ENCODE measurements at regions not wholly inside any gene's neighbourhood (a gene's known extent, or its start where the extent isn't known, plus 50 kb on each side); places are given as distances from the start of the nearest gene placed in this dataset.

DNA sequence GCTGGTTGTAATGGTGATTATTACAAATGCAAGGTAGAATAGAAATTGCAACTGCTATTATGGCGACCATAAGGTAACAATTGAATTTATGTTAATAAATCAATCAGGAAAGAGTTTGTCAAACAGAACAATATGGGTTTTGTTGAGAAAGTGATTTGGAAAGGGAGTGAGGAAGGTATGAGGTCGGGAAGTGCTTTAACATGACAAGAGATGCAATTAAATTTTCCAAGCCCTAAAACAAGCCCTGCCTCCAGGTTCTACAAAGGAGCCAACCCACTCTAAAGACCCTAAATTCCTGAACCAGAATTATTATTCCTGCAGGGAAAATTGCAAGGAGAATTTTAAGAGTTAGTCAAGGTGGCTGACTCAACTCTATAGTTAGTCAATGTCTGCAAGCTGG lies 363.7 kb downstream of the BMPER start:
- H2BK12ac ChIP-seq (ENCODE audit: insufficient read length, low read depth, low read length): no peak overlapping the region
- H4K8ac ChIP-seq (replicated peaks; ENCODE audit: insufficient read length, low read depth, low read length): no peak overlapping the region
- no peak overlapping the region for H2BK120ac ChIP-seq (ENCODE audit: low read depth, low read length, poor library complexity, severe bottlenecking)
- H2AFZ ChIP-seq (ENCODE audit: low read length): no peak overlapping the region
- no peak overlapping the region for H4K5ac ChIP-seq (ENCODE audit: insufficient read length, low read depth, low read length)
- no peak for DNase-seq
- no peaks in the 10 kb centered on the region for H3K79me1 ChIP-seq (ENCODE audit: insufficient read depth, low read depth, low read length, poor library complexity, severe bottlenecking)
- TF ChIP-seq, protein P1, sequence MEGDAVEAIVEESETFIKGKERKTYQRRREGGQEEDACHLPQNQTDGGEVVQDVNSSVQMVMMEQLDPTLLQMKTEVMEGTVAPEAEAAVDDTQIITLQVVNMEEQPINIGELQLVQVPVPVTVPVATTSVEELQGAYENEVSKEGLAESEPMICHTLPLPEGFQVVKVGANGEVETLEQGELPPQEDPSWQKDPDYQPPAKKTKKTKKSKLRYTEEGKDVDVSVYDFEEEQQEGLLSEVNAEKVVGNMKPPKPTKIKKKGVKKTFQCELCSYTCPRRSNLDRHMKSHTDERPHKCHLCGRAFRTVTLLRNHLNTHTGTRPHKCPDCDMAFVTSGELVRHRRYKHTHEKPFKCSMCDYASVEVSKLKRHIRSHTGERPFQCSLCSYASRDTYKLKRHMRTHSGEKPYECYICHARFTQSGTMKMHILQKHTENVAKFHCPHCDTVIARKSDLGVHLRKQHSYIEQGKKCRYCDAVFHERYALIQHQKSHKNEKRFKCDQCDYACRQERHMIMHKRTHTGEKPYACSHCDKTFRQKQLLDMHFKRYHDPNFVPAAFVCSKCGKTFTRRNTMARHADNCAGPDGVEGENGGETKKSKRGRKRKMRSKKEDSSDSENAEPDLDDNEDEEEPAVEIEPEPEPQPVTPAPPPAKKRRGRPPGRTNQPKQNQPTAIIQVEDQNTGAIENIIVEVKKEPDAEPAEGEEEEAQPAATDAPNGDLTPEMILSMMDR (conservative IDR thresholded peaks at IDR 0.05): no peak
- H4K20me1 ChIP-seq (ENCODE audit: control insufficient read depth, insufficient read depth, insufficient read length): no peaks in the 10 kb centered on the region
- no peak overlapping the region for H3K9ac ChIP-seq (ENCODE audit: extremely low read depth, insufficient read length, low read length)
- no peaks in the 10 kb centered on the region for H3K23me2 ChIP-seq (ENCODE audit: insufficient read length, low read depth, low read length, poor library complexity, severe bottlenecking)
- no peak overlapping the region for H3K18ac ChIP-seq (ENCODE audit: insufficient read length, low read depth, low read length)
- peaks cover 28 to 29% of the 10 kb centered on the region in 2 experiments for H3K4me1 Mint-ChIP-seq
- no peaks in the 10 kb centered on the region; a peak in 1 of 5 replicates for H3K9me3 Mint-ChIP-seq
- H3K23ac ChIP-seq (ENCODE audit: insufficient read length, low read depth, low read length): no peak overlapping the region
- H2BK20ac ChIP-seq (ENCODE audit: low read depth, low read length, poor library complexity, severe bottlenecking): peak overlapping the region; percentile 75
- no peaks in the 10 kb centered on the region for H3K27me3 ChIP-seq (ENCODE audit: insufficient read depth, low read length)
- H3K4me1 ChIP-seq (ENCODE audit: insufficient read depth, low read length): peaks cover 3% of the 10 kb centered on the region; the same call in 1 of the 2 replicates
- no peaks in the 10 kb centered on the region for H3K79me2 ChIP-seq (ENCODE audit: insufficient read depth, low read length)
- H2BK15ac ChIP-seq (ENCODE audit: low read depth, low read length): no peak overlapping the region
- H3K27me3 Mint-ChIP-seq (ENCODE audit: low read depth): no peaks in the 10 kb centered on the region
- no peak overlapping the region for H3T11ph ChIP-seq (ENCODE audit: low read length)
- H3K14ac ChIP-seq (ENCODE audit: insufficient read depth, low read length): no peak overlapping the region
- no peak overlapping the region for H4K91ac ChIP-seq (ENCODE audit: insufficient read length, low read depth, low read length)
- H3K4me3 Mint-ChIP-seq: no peak overlapping the region
- H3K56ac ChIP-seq (ENCODE audit: insufficient read length, low read depth, low read length): no peak overlapping the region
- H3K27ac ChIP-seq (ENCODE audit: insufficient read length, low read depth, low read length): peak overlapping the region; percentile 78
- no peak overlapping the region for H3K4ac ChIP-seq (ENCODE audit: low read depth, low read length)
- H3K9me3 ChIP-seq (ENCODE audit: control insufficient read depth, low read depth, low read length): no peaks in the 10 kb centered on the region
- H3K27ac Mint-ChIP-seq: peak overlapping the region in 2 of 3 experiments; percentile 54 to 93; a peak in 4 of 7 replicates
- peaks cover 0 to 1% (median under 1%) of the 10 kb centered on the region in 3 experiments; a peak in 2 of 7 replicates for H3K36me3 Mint-ChIP-seq (ENCODE audit: insufficient read depth in 1 of 3, low read depth in 3 of 3)
- WGBS (ENCODE audit: extremely low coverage, insufficient read length, low lambda C conversion rate): 100% methylated on average over 1 of the region's 2 CpGs
- peak overlapping the region; percentile 21 for H3K4me2 ChIP-seq (ENCODE audit: insufficient read depth, insufficient read length, low read length)
- no peak overlapping the region for H2BK5ac ChIP-seq (ENCODE audit: insufficient read length, low read length)
- H2AK5ac ChIP-seq (ENCODE audit: insufficient read length, low read length): no peak overlapping the region

All from H9 (cell line).